Right lung (tissue), 2 donors: ENCODE measurements at regions not wholly inside any gene's neighbourhood (a gene's known extent, or its start where the extent isn't known, plus 50 kb on each side); places are given as distances from the start of the nearest gene placed in this dataset.

ENCODE experiments used
- DNase-seq, 2 donors: peaks; one replicate each; pipeline ENCODE4 v3.0.0-alpha.2; 2013

DNA sequence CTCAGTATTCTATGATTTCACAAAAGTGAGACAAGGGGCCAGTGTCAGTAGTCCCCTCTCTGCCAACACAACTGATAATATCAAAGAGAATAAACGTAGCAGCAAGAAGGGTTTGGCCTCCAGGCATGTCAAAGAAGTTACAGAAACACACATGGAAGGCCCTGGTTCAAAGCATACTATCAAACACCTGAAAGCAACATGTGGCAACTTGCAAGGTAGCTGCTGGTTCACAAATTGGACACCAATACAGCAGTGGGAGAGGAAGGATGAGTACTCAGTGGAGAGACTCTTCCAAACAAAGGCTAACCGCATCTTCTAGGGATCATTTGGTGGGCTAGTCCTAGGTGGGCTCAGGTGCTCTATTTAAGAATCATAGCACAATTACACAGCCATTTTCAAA lies 74.9 kb upstream of the MAOA start:
- no peak for DNase-seq

DNA sequence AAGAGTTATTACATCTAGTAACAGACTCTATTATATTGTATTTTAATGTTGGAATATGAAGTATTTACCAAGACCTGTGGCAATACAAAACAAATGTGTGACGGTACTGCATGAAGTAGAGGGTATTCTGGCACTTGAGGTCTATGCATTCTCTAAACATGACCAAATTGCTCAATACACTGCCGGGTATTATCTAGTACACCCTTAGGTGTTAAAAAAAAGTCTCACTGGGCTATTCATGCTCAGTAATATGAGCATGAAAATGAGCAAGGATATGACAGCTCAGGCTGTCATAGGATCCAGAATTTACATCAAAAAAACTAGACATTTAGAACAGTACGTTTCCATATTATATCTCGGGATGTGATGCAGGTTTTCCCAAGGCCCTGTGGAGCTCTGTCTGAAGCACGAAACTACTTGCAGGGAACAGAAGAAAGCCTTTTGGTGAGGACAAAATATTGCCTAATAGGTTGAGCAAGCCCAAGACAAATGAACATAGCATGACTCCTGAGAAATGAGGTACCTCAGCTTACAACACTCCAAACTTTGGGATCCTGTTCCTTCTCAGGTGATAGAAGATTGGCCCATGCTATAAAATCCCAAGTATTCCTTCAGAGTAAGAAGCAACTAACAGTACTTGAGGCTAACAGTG lies 74.1 kb upstream of the MAOA start:
- DNase-seq = no peak

DNA sequence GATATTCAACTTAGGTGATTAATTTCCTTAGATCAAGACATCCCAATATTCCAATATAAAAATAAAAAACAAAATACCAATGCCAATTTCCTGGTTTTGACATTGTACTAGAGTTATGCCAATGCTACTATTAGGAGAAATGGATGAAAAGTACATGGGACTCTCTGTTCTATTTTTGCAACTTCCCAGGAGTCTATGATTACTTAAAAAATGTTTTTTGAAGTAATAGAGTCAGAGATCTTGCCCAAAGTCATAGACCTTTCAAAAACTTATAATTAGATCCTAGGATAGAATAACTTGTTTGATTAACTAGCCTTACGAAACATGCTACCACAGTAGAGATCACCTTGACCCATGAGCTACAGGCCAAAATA lies 73.6 kb upstream of the MAOA start:
- no peak for DNase-seq

DNA sequence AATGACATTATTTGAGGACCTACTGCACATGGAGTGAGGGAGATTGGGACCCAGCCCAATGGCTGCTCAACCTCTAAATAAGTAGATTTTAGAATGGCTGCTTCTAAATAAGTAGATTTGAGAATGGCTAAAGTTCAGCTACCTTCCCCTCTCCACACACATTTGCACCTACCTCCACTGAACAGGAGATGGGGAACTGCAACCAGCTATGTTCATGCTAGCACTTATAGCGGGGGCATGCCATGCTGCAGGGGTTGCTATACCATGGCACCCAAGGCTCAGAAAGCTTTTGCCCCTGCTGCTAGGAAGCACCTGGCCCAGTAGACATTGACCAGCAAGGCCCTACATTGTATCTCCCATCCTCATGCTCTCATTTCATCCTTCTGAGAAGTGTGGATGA lies 70.2 kb upstream of the MAOA start:
- DNase-seq = no peak

DNA sequence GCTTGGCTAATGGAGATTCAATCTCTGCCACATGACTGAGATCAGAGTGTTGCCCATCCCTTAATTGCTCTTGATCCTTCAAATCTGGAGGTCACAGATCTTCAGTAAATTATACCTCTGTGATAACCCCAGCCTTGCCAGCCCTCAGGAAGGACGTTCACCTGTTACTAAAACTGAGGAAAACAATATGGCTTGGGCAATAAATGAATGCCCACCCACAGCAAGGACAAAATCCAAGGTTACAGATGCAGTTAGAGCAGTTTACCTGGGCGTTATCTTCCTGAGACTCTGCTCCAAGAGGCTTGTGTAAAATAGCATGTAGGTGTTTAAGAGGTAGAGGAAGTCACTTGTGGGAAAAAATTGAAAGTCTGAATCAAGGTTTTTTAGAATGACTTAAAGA lies 69.3 kb upstream of the MAOA start:
- no peak for DNase-seq

DNA sequence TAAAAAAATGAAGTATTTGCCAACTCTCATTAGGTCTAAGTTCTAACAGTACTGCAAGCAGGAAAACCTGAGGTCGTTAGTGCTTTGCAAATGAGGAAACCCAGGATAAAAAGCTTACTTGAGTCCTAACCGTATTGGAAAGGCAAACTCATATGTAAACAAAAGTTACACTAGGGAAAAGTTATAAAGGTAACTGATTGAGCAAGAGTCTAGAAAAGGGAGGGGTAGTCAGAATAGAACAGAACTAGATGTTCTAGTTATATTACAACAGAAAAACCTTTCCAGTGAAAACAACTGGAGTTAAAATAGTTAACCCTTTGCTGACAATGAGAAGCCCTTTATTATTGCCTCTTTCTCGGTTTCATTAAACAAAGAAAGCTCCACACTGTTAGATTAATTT lies 66.4 kb upstream of the MAOA start:
- DNase-seq = peak; percentile 31

DNA sequence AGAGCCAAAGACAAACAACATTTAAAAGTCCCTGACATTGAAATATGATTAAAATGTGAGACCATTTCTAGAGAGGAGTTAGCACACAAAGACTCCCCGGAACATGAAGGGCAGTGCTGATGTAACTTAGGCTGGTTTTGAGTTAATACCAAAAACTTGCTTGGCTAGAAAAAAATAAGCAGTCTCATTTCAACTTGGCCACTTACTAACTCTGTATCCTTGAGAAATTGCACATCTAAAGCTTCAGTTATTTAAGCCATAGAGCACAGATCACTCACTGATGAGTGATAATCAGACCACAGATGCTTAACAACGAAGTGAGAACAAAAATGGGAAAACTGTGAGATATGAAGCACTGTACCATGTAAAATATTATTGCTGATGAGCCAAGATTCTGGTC lies 65.9 kb upstream of the MAOA start:
- no peak for DNase-seq

DNA sequence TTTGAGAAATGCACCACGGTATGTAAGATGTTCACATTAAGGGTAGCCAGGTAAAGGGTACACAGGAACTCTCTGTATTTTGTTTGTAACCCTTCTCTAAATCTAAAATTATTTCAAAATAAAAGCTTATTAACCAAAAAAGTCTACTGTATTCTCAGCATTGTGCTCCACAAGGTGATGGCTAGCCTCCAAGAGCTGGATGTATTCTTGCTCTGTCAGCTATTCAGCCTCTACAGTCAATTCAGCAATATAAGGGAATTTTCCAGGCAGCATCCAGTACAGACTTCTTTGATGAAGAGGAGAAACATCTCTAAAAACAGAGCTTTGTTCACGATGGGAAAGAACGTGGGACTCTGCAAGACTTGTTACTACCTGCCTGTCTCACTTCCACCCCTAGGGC lies 63.5 kb upstream of the MAOA start:
- peak; percentile 54 to 58 for DNase-seq

DNA sequence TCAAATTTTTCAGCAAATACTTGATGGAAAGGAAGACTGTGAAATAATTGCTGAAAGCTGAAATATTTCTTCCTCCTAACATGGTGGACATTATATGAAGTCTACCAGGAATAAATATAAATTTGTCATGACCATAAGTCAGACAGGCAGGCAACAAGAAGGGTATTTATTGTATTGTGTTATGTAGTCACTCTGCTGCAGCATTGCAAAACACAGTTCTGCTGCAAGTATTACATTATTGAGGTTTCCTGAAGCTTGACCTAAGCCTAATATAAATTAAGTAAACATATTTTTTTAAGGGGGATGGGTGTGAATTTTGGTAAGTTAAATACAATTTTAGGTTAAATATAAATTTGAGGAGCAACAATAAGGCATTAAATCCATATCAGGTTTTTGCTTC lies 60.2 kb upstream of the MAOA start:
- DNase-seq = no peak

DNA sequence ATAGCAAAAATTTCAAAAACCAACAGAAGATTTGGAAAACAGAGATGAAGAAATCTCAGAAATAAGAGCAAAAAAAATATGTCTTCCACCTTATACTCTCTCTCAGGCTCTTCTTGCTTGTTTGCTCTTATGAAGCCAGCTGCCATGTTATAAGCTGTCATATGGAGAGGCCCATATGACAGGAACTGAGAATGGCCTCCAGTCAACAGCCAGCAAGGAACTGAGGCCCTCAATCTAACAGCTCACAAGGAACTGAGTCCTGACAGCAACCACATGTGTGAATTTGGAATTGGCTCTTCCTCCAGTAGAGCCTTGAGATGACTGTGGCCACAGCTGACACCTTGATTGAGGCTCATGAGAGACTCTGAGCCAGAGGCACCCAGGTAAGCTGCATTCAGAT lies 51.3 kb upstream of the MAOA start:
- no peak for DNase-seq

DNA sequence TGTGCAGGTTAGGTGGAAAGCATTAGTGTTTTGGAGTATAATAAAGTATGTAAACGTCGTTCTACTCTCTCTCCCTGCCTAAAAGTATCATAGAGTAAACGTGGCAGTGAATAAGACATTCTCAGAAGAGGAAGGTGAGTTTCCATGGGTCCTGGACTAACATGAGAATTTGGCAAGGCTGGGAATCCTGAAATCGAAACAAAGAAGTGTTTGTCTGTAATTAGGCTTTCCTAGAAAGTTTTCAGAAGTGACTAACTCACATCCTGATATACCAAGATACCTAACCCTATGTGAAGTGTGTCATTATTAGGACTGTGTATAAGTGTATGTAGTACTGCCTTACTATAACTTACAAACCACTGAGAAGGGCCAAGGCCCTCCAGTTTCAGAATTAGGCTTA lies 50.7 kb upstream of the MAOA start:
- no peak for DNase-seq
